Endothelial cell of umbilical vein (primary cell): ENCODE measurements at regions not wholly inside any gene's neighbourhood (a gene's known extent, or its start where the extent isn't known, plus 50 kb on each side); places are given as distances from the start of the nearest gene placed in this dataset.

ENCODE experiments used
- EZH2 ChIP-seq: IDR thresholded peaks from 2 replicates; pipeline ENCODE4 v1.6.1; 2012; ENCODE audit warnings: borderline replicate concordance, low read depth, mild to moderate bottlenecking, moderate library complexity, low read length, inconsistent platforms; ENCODE audit not compliant: severe bottlenecking
- FOS ChIP-seq: IDR thresholded peaks from 2 replicates; pipeline ENCODE4 v1.6.1; 2011; ENCODE audit warnings: mild to moderate bottlenecking, low read length, moderate library complexity, borderline replicate concordance; ENCODE audit not compliant: insufficient read depth
- POLR2A ChIP-seq: IDR thresholded peaks from 2 replicates; pipeline ENCODE4 v1.6.1; 2012; ENCODE audit warnings: low read depth, mild to moderate bottlenecking, control low read depth, low read length
- TF ChIP-seq, protein P1 (sequence below), 2 donors: IDR thresholded peaks; 1 replicate in 1 of 2; 2 replicates in 1 of 2; pipeline ENCODE4 v1.5.1; 2011; ENCODE audit warnings: low read length in 2 of 2, mild to moderate bottlenecking in 2 of 2, moderate library complexity in 2 of 2, control low read depth in 1 of 2, inconsistent platforms in 1 of 2, low read depth in 1 of 2; ENCODE audit not compliant: insufficient read depth in 1 of 2; ENCODE audit errors: extremely low read depth in 1 of 2

DNA sequence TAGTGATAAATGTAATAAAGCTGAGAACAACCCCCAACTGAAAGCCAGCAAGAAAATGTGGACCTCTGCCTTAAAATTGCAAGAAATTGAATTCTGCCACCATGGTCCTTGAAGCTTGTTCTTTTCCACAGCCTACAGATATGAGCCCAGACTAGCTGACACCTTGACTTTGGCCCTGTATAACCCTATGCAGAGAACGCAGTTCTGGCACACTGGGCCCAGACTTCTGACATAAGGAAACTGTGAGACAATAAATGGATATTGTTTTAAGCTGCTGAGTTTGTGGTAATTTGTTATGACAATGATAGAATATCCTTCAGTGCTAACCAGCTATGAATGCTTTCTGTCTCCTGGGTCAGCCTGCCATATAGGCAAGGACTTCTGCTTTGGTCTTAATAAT lies 315.6 kb upstream of the RIOK2 start:
- TF ChIP-seq, protein P1, sequence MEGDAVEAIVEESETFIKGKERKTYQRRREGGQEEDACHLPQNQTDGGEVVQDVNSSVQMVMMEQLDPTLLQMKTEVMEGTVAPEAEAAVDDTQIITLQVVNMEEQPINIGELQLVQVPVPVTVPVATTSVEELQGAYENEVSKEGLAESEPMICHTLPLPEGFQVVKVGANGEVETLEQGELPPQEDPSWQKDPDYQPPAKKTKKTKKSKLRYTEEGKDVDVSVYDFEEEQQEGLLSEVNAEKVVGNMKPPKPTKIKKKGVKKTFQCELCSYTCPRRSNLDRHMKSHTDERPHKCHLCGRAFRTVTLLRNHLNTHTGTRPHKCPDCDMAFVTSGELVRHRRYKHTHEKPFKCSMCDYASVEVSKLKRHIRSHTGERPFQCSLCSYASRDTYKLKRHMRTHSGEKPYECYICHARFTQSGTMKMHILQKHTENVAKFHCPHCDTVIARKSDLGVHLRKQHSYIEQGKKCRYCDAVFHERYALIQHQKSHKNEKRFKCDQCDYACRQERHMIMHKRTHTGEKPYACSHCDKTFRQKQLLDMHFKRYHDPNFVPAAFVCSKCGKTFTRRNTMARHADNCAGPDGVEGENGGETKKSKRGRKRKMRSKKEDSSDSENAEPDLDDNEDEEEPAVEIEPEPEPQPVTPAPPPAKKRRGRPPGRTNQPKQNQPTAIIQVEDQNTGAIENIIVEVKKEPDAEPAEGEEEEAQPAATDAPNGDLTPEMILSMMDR (IDR thresholded peaks at IDR 0.05; ENCODE audit: extremely low read depth in 1 of 2, insufficient read depth in 1 of 2, low read depth in 1 of 2, low read length in 2 of 2) = no peak
- TF ChIP-seq FOS (no peak), EZH2 (no peak), POLR2A (no peak)
